ENCODE measurements at regions not wholly inside any gene's neighbourhood (a gene's known extent, or its start where the extent isn't known, plus 50 kb on each side); places are given as distances from the start of the nearest gene placed in this dataset.
"Not testable (repeated sequence)": the region's sequence is repeated elsewhere in the genome, so short reads cannot be mapped to it uniquely, and the experiment has no call there.

- intact Hi-C loops (cut with micrococcal nuclease): no loop called here
Observed at GRCh38 chr5:72693546-72694205, 122.8 kb upstream of the TNPO1 start.

GRCh38 chr5:72692651-72693442 is 123.6 kb upstream of the TNPO1 start:
- intact Hi-C loops (cut with micrococcal nuclease): no loop called here

DNA sequence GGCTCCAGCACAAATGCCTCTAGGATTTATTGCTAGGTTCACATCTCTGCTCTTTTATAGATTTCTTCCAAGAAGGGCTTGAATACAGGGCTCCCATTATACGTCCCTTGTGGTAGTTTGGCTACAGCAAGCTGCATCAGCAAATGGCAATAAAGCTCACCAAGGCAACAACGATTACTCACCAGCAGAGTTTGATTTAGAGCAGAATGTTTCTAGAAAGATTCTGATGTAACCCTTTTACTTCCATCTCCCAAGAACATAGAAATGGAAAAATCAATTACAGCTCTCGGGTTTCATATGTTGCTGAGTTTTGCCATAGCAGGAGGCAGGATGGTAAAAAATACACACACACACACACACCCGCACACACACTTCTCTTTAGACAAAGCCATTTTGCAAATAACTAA is 124.2 kb upstream of the TNPO1 start:
- intact Hi-C loops (cut with micrococcal nuclease): no loop called here

DNA sequence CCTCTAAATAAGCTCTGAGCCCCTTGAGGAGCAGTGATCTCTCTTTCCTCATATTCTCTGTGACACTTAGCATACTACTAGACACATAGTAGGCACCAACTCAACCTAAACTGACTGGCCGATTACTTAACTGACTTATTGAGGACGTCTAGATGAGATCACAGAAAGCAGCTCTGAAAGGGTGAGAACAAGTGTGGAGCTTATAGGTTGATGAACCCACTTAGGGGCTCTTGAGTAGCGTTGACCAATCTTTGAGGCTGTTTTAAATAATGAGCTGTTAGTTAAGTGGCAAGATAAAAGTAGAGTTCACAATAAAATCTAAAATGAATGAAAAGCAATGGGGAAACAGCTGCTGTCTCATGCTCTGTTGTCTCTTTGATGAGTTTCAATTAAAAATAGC is 124.7 kb upstream of the TNPO1 start:
- intact Hi-C loops (cut with micrococcal nuclease): no loop called here

DNA sequence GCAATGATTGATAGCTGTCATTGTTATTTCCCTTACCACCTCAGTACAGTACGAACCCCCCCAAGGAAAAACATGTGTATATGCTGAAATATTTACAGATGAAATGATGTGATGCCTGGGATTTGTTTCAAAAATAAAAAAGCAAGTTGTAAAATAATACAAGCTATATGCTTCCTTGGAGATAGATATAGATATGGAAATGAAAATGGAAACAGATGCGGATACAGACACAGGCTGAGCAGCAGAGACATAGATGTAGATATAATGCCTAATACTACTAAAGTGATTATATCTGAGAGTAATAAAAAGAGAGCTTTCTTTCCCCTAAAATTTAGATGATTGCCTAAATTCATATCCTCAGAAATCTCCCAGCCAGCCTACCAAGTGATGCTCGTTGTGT is 127.5 kb upstream of the TNPO1 start:
- intact Hi-C loops (cut with micrococcal nuclease): no loop called here

DNA sequence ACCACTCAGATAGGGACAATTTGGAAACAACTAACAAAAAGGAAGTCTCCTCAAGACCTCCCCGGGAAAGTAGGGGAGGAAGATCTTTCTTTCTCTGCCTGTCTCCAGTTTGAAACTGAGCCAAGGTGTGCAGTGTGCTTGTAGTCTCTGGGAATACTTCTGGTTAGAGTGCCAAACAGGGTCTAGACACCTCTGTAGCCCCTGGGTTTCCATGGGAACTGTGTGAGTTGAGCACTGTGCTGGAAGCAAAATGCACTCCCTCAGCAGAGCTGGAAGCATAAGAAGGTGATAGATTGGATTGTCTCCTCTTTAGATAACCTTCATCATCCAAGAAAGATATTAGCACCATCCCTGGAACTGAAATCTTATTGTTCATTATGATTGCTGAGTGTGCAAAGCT is 129.2 kb upstream of the TNPO1 start:
- intact Hi-C loops (cut with micrococcal nuclease): no loop called here

GRCh38 chr5:72682561-72682960 is 133.9 kb upstream of the TNPO1 start:
- intact Hi-C loops (cut with micrococcal nuclease): no loop called here

DNA sequence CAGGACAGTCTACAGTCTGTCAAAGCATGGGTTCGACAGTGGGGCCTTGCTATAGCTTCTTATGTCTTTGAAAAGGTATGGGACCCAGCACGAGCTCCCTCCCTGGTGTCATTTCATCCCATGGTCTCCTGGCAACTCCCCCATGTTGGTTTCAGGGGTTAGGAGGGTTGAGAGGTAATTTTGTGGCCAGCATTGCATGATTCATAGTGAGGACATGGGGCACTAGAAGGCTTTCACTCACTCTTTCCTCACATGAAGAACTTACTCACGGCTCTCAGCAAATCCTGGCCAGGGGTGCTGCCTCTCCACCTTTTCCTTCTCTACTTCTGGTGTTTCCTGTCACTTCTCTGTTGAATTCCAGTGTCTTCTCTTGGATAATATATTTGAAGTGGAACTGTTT is 134.7 kb upstream of the TNPO1 start:
- intact Hi-C loops (cut with micrococcal nuclease): no loop called here

- intact Hi-C loops (cut with micrococcal nuclease): no loop called here
Observed at GRCh38 chr5:72677447-72677846, 139.0 kb upstream of the TNPO1 start.

GRCh38 chr5:72676831-72677230 is 139.6 kb upstream of the TNPO1 start:
- intact Hi-C loops (cut with micrococcal nuclease): not testable (repeated sequence)

DNA sequence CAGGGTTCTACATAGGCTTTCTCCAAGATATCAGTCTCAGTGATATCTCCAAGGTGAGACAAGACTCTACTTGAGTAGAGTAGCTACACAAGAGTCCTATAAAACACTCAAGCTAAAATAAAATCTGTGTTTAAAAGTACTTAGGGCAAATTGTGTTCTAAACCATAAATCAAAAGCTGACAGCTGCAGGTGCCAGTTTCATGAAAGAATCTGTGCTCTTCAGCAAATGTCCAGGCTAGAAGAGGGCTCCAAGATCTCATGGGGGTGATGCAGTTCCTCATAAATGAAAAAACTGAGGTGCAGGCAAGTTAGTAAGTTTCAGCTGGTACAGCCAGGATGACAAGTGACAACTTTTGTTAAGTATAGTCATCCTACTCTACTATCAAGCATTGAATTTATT is 142.8 kb upstream of the TNPO1 start:
- intact Hi-C loops (cut with micrococcal nuclease): no loop called here

- intact Hi-C loops (cut with micrococcal nuclease): no loop called here
Observed at GRCh38 chr5:72673180-72673579, 143.3 kb upstream of the TNPO1 start.

DNA sequence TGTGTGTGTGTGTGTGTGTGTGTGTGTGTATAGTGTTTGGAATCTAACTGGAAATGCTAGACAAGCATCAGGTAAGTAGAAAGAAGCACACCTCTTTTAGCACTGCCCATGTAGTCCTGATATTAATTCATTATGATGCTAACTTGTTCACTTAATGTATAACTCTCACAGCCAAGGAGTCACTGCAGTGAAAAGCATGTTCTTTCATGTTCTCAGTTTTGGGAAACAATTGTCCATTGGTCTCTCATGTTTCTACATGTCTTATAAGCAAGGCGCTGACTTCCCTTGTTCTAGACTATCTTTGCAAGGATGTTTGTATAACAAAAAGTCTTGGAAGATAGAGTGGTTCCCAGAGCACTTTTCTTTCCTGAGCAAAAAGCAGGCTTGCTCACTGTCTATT is 148.8 kb upstream of the TNPO1 start:
- intact Hi-C loops (cut with micrococcal nuclease): no loop called here

GRCh38 chr5:72662936-72663335 is 153.5 kb upstream of the TNPO1 start:
- intact Hi-C loops (cut with micrococcal nuclease): no loop called here

- intact Hi-C loops (cut with micrococcal nuclease): no loop called here
Observed at GRCh38 chr5:72662305-72662704, 154.2 kb upstream of the TNPO1 start.

DNA sequence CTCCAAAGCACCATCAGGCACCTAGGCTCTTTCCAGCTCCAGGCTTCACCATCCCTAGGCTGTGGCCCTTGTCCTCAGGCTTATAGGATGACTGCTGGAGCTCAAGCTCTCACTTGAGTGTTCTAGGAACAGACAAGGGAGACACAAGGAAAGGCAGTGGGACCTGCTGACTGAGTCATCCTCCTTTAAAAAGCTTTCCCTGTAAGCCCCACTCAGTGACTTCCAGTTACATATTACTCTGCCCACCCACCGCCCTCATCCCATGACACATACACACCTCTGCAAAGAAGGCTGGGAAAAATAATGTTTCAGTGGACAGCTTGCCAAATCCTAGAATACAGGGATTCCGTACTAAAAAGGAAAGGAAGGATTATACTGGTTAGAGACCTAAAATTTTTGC is 154.2 kb upstream of the ZNF366 start:
- intact Hi-C loops (cut with micrococcal nuclease): no loop called here

GRCh38 chr5:72659726-72660125 is 152.5 kb upstream of the ZNF366 start:
- intact Hi-C loops (cut with micrococcal nuclease): no loop called here

DNA sequence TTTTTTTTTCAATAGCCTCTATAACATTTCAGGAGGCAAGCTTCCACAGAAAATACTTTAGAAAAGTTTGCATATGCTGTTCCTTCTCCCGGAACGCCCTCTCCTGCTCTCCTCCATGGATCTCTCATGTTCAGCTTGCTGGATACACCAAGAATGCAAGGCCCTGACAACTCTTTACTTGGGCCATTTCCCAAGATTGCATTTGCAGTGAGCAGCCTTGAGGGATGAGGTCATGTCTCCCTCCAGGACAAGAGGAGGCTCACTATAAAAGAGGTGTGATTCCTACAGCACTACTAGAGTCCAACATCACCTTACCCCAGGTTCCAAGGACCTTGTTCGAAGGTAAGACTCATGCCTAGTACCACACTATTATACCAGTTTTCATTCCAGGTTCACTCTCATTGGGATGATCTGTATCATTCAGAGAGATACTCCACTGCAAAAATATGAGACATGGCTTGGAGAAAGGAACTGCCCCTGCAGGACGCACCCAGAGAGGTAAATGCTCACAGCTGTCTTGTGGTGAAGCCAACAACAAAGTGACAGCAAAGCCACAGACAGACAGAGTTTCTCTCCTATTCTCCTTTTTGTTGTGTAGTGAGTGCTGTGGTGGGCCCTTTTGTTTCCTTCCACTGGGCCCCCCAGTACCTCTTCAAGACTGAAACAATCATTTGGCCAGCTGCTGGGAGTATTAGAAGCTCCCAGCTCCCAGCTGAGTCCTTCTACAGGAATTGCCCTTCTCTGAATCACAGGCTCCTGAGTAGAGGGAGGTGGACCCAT is 151.7 kb upstream of the ZNF366 start:
- intact Hi-C loops (cut with micrococcal nuclease): no loop called here

GRCh38 chr5:72658161-72658560 is 151.0 kb upstream of the ZNF366 start:
- intact Hi-C loops (cut with micrococcal nuclease): no loop called here

- intact Hi-C loops (cut with micrococcal nuclease): no loop called here
Observed at GRCh38 chr5:72656756-72657513, 149.7 kb upstream of the ZNF366 start.

DNA sequence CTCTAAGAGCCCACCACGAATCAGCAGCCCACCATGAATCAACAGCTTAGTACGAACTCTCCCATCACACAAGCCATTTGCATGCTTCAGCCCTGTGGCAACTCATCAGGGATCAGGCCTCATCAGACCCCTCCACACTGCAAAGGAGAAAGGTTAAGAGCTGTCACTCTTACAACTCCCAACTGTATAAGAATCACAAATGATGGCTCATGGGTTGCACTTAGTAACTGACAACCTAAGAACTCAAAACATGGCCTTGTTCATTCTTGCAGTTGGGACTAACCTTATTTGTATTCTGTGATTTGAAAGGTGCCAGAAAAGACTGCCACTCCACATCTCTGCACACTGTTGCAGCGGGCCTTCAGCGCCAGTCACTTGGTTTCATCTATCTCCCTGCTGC is 149.1 kb upstream of the ZNF366 start:
- intact Hi-C loops (cut with micrococcal nuclease): no loop called here

DNA sequence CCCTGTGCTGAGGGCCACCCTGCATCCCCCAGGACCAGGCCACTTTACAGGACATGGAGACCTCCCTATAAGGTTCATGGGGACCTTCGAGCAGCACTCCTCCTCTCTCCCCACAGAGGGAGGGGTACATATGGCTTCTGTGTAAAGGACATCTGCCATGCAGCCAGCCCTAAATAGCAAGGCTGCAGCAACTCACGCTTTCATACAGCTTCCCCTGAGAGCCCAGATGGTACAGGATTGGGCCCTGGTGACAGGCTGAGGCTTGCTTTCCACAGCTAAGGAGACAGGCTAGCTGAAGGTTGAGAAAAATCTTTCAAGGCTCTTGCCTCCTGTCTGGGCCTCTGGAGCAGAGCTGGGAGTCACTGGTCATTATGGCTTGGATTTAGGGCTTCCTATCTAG is 147.0 kb upstream of the ZNF366 start:
- intact Hi-C loops (cut with micrococcal nuclease): no loop called here

Data from T-helper 1 cell treated with Interleukin-12 subunit alpha and Interleukin-12 subunit beta and Interleukin-4 antibody, amounts not matched to agents 30 ng/mL and 1 ng/mL, for 36 hours (primary cell).